Activated naive CD8-positive, alpha-beta T cell treated with anti-CD3 and anti-CD28 coated beads, Interleukin-2, amount 50 U/mL, for 16 hours (primary cell): ENCODE measurements at regions not wholly inside any gene's neighbourhood (a gene's known extent, or its start where the extent isn't known, plus 50 kb on each side); places are given as distances from the start of the nearest gene placed in this dataset.

ENCODE experiments used
- DNase-seq: peaks from one replicate; pipeline ENCODE4 v3.0.0-alpha.2; 2020; ENCODE audit warnings: low read depth, low spot score

GRCh38 chr4:138329506-138330070 lies 87.4 kb upstream of the SLC7A11 start:
- no peak for DNase-seq

DNA sequence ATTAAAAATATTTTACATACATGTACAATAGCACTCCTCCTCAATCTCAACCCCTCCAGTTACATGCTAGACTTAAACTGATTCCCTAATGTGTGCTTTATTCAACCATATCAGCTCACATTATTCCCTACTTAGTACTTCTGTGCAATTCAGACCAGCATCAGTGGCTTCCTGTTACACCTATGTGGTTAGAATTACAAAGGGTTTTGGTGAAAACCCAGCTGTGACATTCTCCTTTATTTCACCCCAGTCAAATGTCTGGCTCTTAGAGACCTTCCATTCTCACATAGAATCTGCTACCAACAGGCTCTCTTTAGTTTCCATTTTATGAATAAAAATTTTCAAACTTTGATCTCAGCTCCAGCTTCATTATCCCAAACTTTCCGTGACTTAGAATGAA lies 85.2 kb upstream of the SLC7A11 start:
- DNase-seq, result no peak

DNA sequence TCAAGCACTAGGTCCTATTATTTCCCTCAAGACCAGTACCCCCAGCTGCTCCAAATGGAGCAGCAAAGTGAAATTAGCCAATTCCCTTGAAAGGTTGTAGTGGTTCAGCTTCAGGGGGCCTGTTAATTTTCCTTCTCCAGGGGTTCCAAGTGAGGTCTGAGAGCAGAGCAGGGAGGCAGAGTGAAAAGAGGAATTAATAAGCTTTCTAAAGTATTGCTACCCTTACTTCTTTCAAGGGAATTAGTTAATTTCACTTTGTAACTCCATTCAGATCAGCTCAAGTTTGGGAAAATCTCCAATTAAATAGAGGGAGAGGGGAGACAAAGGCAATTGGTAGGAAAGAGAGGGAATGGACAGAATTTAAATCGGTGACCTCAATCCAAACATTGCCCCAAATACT lies 78.7 kb upstream of the SLC7A11 start:
- DNase-seq, result no peak

DNA sequence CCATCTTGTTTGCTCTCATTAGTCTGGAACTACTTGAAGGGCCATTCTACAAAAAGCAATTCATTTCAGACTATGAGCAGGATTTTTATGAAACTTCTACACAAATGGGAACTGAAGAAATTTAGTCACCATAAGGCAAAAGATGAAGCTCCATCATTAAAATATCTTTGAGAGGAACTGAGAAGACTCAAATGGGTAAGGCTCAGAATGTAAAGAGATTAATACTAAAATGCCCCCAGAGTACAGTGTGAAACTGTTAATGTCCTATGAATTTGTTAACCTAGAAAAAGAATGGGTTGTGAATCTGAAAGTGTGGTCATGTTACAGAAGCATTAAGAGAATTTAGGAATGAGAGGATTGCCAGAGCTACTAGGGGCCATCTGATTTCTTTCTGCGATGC lies 77.9 kb upstream of the SLC7A11 start:
- DNase-seq, result no peak

- no peak for DNase-seq
Measured at GRCh38 chr4:138317175-138317748, 75.1 kb upstream of the SLC7A11 start.

GRCh38 chr4:138312536-138312911 lies 70.4 kb upstream of the SLC7A11 start:
- no peak for DNase-seq

DNA sequence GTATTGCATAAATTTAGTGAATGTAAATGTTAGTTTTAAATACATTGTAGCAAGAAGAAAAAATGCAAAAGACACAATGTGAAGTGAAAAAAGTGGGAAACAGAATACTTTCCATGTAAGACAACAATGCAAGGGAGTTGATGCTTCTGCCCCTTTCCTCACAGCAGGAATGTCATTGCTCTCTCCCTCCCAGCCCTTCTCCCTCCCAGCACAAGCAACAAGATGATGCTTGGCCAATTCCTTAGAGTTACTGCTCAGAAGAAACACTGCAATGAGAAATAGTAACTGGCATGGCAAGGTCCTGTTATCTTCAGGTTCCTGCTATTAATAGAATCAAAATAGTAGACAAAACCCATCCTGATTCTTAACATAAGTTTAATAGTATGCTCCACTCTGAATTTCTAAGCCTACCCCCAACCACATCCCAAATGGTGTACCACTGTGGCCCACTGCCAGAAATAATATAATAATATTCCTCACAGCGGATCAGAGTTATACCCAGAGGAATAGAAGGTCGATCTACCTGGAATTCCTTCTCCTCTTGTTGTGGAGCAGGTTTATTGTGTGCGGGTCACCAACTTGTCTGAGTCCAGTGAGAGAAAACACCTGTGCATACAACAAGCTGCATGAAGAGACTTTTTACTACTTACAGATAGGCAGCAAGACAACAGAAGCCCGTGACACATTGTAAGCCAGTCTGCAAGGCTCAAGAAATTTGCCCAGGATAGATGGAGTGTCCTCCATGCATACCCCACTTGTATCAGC lies 69.8 kb upstream of the SLC7A11 start:
- DNase-seq, result no peak

DNA sequence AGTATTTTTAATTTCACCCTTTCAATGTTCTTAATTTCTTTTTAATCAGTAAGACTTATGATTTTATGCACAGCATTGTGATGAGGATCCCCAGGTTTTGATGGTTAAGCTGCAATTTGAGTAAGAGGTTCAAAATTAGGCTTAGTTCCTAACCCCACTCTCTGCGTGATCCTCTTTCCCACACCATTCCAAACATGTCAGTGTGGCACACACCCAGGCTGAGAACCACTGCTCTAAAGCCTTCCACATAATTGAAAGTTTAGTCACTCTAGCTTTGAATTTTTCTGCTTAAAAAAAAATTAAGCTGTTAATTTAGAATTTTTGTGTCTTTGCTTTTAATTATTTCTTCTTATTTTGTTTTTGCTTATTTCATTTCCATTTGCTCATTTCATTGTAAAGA lies 68.8 kb upstream of the SLC7A11 start:
- DNase-seq, result no peak

DNA sequence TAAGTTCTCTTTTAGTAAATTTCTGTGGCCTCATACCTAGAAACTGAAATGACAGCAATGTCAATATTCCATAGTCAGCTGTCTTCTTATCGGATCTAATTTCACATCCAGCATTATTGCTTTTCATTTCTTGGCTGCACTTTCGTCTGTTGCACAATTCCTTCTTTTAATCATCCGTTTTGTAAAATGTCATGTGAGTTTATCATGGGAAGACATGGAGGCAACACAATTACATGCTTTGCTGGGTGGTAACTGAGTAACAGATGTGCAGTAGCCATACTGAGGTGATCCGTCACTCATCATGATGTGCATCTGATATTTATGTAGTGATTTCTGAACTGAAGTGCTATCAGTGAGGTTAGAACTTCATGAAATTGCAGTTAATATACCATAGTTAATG lies 68.3 kb upstream of the SLC7A11 start:
- DNase-seq, result no peak

- DNase-seq, result no peak
Measured at GRCh38 chr4:138308356-138308755, 66.2 kb upstream of the SLC7A11 start.

GRCh38 chr4:138307319-138307718 lies 65.2 kb upstream of the SLC7A11 start:
- no peak for DNase-seq

DNA sequence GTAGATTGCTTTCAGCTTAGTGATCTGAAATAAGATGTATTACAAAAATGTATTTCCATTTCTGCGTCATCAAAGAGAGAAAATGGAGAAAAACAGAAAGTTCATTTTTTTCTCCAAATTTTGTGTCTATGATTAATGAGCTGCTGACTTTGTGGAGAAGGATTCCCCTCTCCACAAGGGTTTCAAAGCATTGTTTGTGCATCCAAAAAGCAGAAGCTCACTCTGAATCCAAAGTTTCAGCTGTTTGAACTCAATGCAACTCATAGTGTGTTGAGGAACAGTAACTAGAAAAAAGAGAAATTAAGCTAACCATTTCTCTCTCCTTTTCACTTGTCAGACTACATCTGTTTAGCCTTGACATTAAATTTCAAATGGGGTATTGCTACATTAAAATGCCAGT lies 62.9 kb upstream of the SLC7A11 start:
- DNase-seq, result no peak

GRCh38 chr4:138301536-138301935 lies 59.4 kb upstream of the SLC7A11 start:
- no peak for DNase-seq

DNA sequence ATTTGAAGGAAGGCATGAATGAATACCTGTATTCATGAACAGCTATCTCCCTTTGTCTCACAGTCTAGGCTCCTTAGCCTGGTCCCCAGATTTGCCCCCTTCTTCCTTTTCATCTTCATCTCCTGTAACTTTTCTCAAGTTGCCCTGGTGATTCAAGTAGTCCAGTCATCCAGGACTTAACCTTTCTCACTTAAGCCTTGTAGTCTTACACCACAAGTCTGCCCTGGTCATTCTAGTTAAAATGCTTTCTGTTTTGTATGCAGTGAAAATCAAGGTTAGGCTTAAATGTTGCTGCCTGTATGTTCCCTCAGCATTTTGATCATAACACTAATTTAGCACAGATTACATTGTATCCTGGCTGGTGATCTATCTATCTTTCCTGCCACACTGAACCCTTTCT lies 58.5 kb upstream of the SLC7A11 start:
- DNase-seq, result no peak

GRCh38 chr4:138299881-138300280 lies 57.7 kb upstream of the SLC7A11 start:
- DNase-seq, result no peak

- no peak for DNase-seq
Measured at GRCh38 chr4:138298866-138299265, 56.7 kb upstream of the SLC7A11 start.

DNA sequence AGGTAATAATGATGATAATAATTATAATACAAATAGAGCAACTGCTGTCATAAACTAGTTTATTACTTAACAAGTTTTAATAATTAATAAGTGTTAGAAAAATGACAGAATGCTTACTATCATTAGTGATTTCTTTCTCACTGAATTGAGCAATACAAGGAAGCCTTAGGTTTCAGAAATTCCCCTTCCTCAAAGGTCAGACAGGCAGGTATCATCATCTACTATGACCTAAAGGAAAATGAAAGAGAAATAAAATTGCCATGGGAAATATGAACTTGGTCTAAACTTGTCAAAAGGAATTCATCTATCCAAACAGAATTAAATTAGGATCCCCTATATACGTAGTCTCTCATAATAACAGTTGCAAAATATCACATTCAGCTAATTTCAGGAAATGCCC lies 56.3 kb upstream of the SLC7A11 start:
- DNase-seq, result no peak

- DNase-seq, result no peak
Measured at GRCh38 chr4:138297743-138298405, 55.7 kb upstream of the SLC7A11 start.

DNA sequence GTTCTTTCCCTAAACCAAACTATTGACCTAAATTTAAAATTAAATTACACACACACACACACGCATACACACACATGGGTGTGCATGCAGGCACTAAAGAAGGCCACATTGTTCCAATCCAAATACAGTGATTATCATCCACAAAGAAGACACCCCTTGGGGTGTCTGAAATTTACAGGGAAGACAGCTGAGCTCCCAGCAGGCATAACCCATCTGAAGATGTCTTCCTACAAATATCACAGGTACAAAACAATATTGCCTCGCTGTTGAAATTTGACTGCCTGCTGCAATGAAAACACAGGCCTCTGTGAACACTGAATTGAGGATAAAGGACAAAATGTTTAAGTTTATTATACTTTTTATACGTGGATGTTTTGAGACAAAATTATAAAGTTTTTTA lies 50.2 kb upstream of the SLC7A11 start:
- no peak for DNase-seq
